Spleen (tissue), 11 donors: ENCODE measurements at regions not wholly inside any gene's neighbourhood (a gene's known extent, or its start where the extent isn't known, plus 50 kb on each side); places are given as distances from the start of the nearest gene placed in this dataset.

Experiments used
- DNase-seq: peaks from one replicate; pipeline ENCODE4 v3.0.0-alpha.2; 2020
- H3K27ac ChIP-seq, 8 donors: fragments of 200-600 bp; sonication (generic) in 7 of 8; 1 replicate in 4 of 8; 2 replicates in 4 of 8; pipeline versions ENCODE4 v1.5.0 to v1.8.0; 2016 to 2021; ENCODE audit warnings: inconsistent platforms in 4 of 8, mild to moderate bottlenecking in 4 of 8, moderate library complexity in 1 of 8
- H3K27me3 ChIP-seq, 7 donors: fragments of 200-600 bp; sonication (generic) in 6 of 7; replicated peaks in 1 of 7; 1 replicate in 4 of 7; 2 replicates in 3 of 7; pipeline versions ENCODE4 v1.5.0 to v1.8.0; 2016 to 2021; ENCODE audit warnings: inconsistent platforms in 3 of 7, mild to moderate bottlenecking in 1 of 7
- H3K36me3 ChIP-seq, 6 donors: fragments of 200-600 bp; sonication (generic) in 5 of 6; 1 replicate in 4 of 6; 2 replicates in 2 of 6; pipeline versions ENCODE4 v1.5.0 to v1.8.0; 2016 to 2021; ENCODE audit warnings: inconsistent platforms in 2 of 6
- H3K4me1 ChIP-seq, 6 donors: fragments of 200-600 bp; sonication (generic) in 5 of 6; 1 replicate in 3 of 6; 2 replicates in 3 of 6; pipeline versions ENCODE4 v1.5.0 to v1.8.0; 2016 to 2021; ENCODE audit warnings: inconsistent platforms in 3 of 6
- H3K4me3 ChIP-seq, 8 donors: fragments of 200-600 bp; sonication (generic) in 7 of 8; 1 replicate in 4 of 8; 2 replicates in 4 of 8; pipeline versions ENCODE4 v1.5.0 to v1.8.0; 2016 to 2021; ENCODE audit warnings: inconsistent platforms in 4 of 8, mild to moderate bottlenecking in 4 of 8, moderate library complexity in 2 of 8
- H3K9me3 ChIP-seq, 8 donors: fragments of 200-600 bp; sonication (generic) in 7 of 8; 1 replicate in 4 of 8; 2 replicates in 4 of 8; pipeline versions ENCODE4 v1.5.0 to v1.8.0; 2016 to 2021; ENCODE audit warnings: inconsistent platforms in 4 of 8
- CTCF ChIP-seq, 11 experiments: fragments of 200-600 bp in 7 of 11; fragments of 450-650 bp in 4 of 11; sonication (generic) in 4 of 11; IDR thresholded peaks in 8 of 11; conservative IDR thresholded peaks in 3 of 11; 1 replicate in 7 of 11; 2 replicates in 4 of 11; pipeline versions ENCODE4 v1.4.0 to v1.8.0; 2016 to 2021; ENCODE audit warnings: antibody characterized with exemption in 11 of 11, inconsistent platforms in 4 of 11, mild to moderate bottlenecking in 1 of 11
- POLR2A ChIP-seq, 3 donors: fragments of 450-650 bp; IDR thresholded peaks; one replicate each; pipeline ENCODE4 v1.5.1; 2017; ENCODE audit warnings: antibody characterized with exemption in 3 of 3, mild to moderate bottlenecking in 1 of 3
- POLR2AphosphoS5 ChIP-seq, 3 donors: sonication (generic); formaldehyde crosslinking; IDR thresholded peaks; one replicate each; pipeline ENCODE4 v1.5.1; 2017; ENCODE audit warnings: antibody characterized with exemption in 3 of 3
- WGBS, 5 donors: extraction: QIAGEN DNeasy Blood & Tissue Kit in 3 of 5; methylation state at CpG; one replicate each; pipeline versions ENCODE4 v1.1.5 to v1.1.7; 2013 to 2018; 5-methylcytosine and 5-hydroxymethylcytosine counted together
- intact Hi-C: fragments of 100-400 bp; cut with DNase I; formaldehyde crosslinking; loops from one replicate; pipeline ENCODE4 v1.15.0; 2023; ENCODE audit warnings: low total_unique reads
- donor health status: healthy with polysubstance abuse.
- donor health status: DM: no; HTN: no; CAD: no; lungs with moderate emphysema.
- donor health status: DM: no; HTN: no; CAD: no.
- donor health status: Bipolar disorder and iron deficiency.
- donor health status: healthy.
- donor health status: DM: no; HTN: no; CAD: no.
- donor health status: DM: yes; HTN: yes; CAD: no.

- H3K9me3 ChIP-seq, result no peaks in the 10 kb centered on the region
- H3K36me3 ChIP-seq, result no peaks in the 10 kb centered on the region
- TF ChIP-seq POLR2A (IDR thresholded peaks at IDR 0.05) (no peak), CTCF (IDR thresholded peaks at IDR 0.05 in 8 of 11, conservative IDR thresholded peaks at IDR 0.05 in 3 of 11) (no peak), POLR2AphosphoS5 (IDR thresholded peaks at IDR 0.05) (no peak)
- no peak overlapping the region for H3K27ac ChIP-seq
- H3K4me1 ChIP-seq, result no peaks in the 10 kb centered on the region
- no peaks in the 10 kb centered on the region for H3K27me3 ChIP-seq
- H3K4me3 ChIP-seq, result no peak overlapping the region
- intact Hi-C loops, result no loop called here
- no peak for DNase-seq
- WGBS, 5 donors, result 89 to 97% (median 93%) methylated on average over 4 of the region's 4 CpGs
Measured at GRCh38 chr9:106669835-106670234, 193.1 kb upstream of the ZNF462 start.

GRCh38 chr9:106670418-106670817 lies 192.5 kb upstream of the ZNF462 start:
- TF ChIP-seq POLR2A (IDR thresholded peaks at IDR 0.05), result no peak
- no peak for TF ChIP-seq CTCF (IDR thresholded peaks at IDR 0.05 in 8 of 11, conservative IDR thresholded peaks at IDR 0.05 in 3 of 11)
- no peak for TF ChIP-seq POLR2AphosphoS5 (IDR thresholded peaks at IDR 0.05)
- intact Hi-C loops, result no loop called here

GRCh38 chr9:106675780-106676179 lies 187.2 kb upstream of the ZNF462 start:
- intact Hi-C loops, result no loop called here
- no peak for DNase-seq
- Histone ChIP-seq H3K4me1 (no peaks in the 10 kb centered on the region), H3K4me3 (no peak overlapping the region), H3K27me3 (no peaks in the 10 kb centered on the region), H3K9me3 (no peaks in the 10 kb centered on the region), H3K36me3 (no peaks in the 10 kb centered on the region), H3K27ac (no peak overlapping the region)
- TF ChIP-seq CTCF (IDR thresholded peaks at IDR 0.05 in 8 of 11, conservative IDR thresholded peaks at IDR 0.05 in 3 of 11), result no peak
- no peak for TF ChIP-seq POLR2A (IDR thresholded peaks at IDR 0.05)
- no peak for TF ChIP-seq POLR2AphosphoS5 (IDR thresholded peaks at IDR 0.05)
- 80 to 89% (median 84%) methylated on average over 4 of the region's 4 CpGs for WGBS, 5 donors

More at GRCh38 chr9:106670418-106670817, 192.5 kb upstream of the ZNF462 start:
- 72 to 90% (median 76%) methylated on average over 2 of the region's 2 CpGs for WGBS, 5 donors
- DNase-seq, result no peak
- H3K4me1 ChIP-seq, result no peaks in the 10 kb centered on the region
- no peaks in the 10 kb centered on the region for H3K36me3 ChIP-seq
- H3K27ac ChIP-seq, result no peak overlapping the region
- no peak overlapping the region for H3K4me3 ChIP-seq
- no peaks in the 10 kb centered on the region for H3K27me3 ChIP-seq
- no peaks in the 10 kb centered on the region for H3K9me3 ChIP-seq

- H3K9me3 ChIP-seq, result peaks cover 0 to 4% (median 0%) of the 10 kb centered on the region in 8 donors
- H3K27ac ChIP-seq, result no peak overlapping the region
- DNase-seq, result no peak
- no peaks in the 10 kb centered on the region for H3K27me3 ChIP-seq
- TF ChIP-seq POLR2A (IDR thresholded peaks at IDR 0.05) (no peak), POLR2AphosphoS5 (IDR thresholded peaks at IDR 0.05) (no peak), CTCF (IDR thresholded peaks at IDR 0.05 in 8 of 11, conservative IDR thresholded peaks at IDR 0.05 in 3 of 11) (no peak)
- no peaks in the 10 kb centered on the region for H3K36me3 ChIP-seq
- H3K4me3 ChIP-seq, result no peak overlapping the region
- intact Hi-C loops, result no loop called here
- WGBS, 5 donors, result 88 to 96% (median 94%) methylated on average over 5 of the region's 5 CpGs
- no peaks in the 10 kb centered on the region for H3K4me1 ChIP-seq
Measured at GRCh38 chr9:106677374-106677773, 185.6 kb upstream of the ZNF462 start.
